Neural cell (in vitro differentiated cells): ENCODE measurements at regions not wholly inside any gene's neighbourhood (a gene's known extent, or its start where the extent isn't known, plus 50 kb on each side); places are given as distances from the start of the nearest gene placed in this dataset.

Experiments used
- RAD21 ChIP-seq: fragments of 450-650 bp; conservative IDR thresholded peaks from 2 replicates; pipeline ENCODE4 v1.6.1; 2014; ENCODE audit warnings: antibody characterized with exemption, mild to moderate bottlenecking, moderate library complexity
- TAF1 ChIP-seq: IDR thresholded peaks from 2 replicates; pipeline ENCODE4 v1.6.1; 2012; ENCODE audit warnings: low read depth
- TF ChIP-seq, protein P1 (sequence below): fragments of 450-650 bp; IDR thresholded peaks from 2 replicates; pipeline ENCODE4 v1.5.1; 2014; ENCODE audit warnings: antibody characterized with exemption, mild to moderate bottlenecking, moderate library complexity; ENCODE audit not compliant: poor library complexity, severe bottlenecking

- no peak for TF ChIP-seq RAD21
- TF ChIP-seq, protein P1, sequence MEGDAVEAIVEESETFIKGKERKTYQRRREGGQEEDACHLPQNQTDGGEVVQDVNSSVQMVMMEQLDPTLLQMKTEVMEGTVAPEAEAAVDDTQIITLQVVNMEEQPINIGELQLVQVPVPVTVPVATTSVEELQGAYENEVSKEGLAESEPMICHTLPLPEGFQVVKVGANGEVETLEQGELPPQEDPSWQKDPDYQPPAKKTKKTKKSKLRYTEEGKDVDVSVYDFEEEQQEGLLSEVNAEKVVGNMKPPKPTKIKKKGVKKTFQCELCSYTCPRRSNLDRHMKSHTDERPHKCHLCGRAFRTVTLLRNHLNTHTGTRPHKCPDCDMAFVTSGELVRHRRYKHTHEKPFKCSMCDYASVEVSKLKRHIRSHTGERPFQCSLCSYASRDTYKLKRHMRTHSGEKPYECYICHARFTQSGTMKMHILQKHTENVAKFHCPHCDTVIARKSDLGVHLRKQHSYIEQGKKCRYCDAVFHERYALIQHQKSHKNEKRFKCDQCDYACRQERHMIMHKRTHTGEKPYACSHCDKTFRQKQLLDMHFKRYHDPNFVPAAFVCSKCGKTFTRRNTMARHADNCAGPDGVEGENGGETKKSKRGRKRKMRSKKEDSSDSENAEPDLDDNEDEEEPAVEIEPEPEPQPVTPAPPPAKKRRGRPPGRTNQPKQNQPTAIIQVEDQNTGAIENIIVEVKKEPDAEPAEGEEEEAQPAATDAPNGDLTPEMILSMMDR: no peak
- no peak for TF ChIP-seq TAF1
These were observed 133.6 kb upstream of the MYT1L start for GRCh38 chr2:2464643-2465042.
